Duodenal mucosa (tissue), 2 donors: ENCODE measurements at regions not wholly inside any gene's neighbourhood (a gene's known extent, or its start where the extent isn't known, plus 50 kb on each side); places are given as distances from the start of the nearest gene placed in this dataset.

Source experiments
- H3K27ac ChIP-seq: one replicate; pipeline ENCODE4 v1.7.0; 2013; ENCODE audit warnings: low read depth, low read length
- H3K27me3 ChIP-seq, 2 donors: one replicate each; pipeline ENCODE4 v1.7.0; 2013; ENCODE audit warnings: low read length in 2 of 2, control low read depth in 1 of 2; ENCODE audit not compliant: insufficient read depth in 2 of 2, control insufficient read depth in 1 of 2
- H3K36me3 ChIP-seq, 2 donors: one replicate each; pipeline ENCODE4 v1.7.0; 2013; ENCODE audit warnings: low read length in 2 of 2, control low read depth in 1 of 2; ENCODE audit not compliant: insufficient read depth in 2 of 2, control insufficient read depth in 1 of 2
- H3K4me1 ChIP-seq, 2 donors: one replicate each; pipeline ENCODE4 v1.7.0; 2013; ENCODE audit warnings: low read length in 2 of 2, control low read depth in 1 of 2; ENCODE audit not compliant: insufficient read depth in 2 of 2, control insufficient read depth in 1 of 2
- H3K4me3 ChIP-seq, 2 donors: one replicate each; pipeline ENCODE4 v1.7.0; 2013; ENCODE audit warnings: low read length in 2 of 2, low read depth in 1 of 2
- H3K9ac ChIP-seq, 2 donors: one replicate each; pipeline ENCODE4 v1.7.0; 2013; ENCODE audit warnings: low read length in 2 of 2, low read depth in 1 of 2
- H3K9me3 ChIP-seq, 2 donors: one replicate each; pipeline ENCODE4 v1.7.0; 2013; ENCODE audit warnings: low read length in 2 of 2, control low read depth in 1 of 2; ENCODE audit not compliant: control insufficient read depth in 1 of 2

GRCh38 chr6:102474041-102474807 lies 1080.7 kb downstream of the GRIK2 start:
- no peaks in the 10 kb centered on the region for H3K36me3 ChIP-seq
- no peak overlapping the region for H3K9ac ChIP-seq
- peaks cover 0 to 10% of the 10 kb centered on the region in 2 donors for H3K9me3 ChIP-seq
- H3K27ac ChIP-seq, result no peak overlapping the region
- H3K27me3 ChIP-seq, result no peaks in the 10 kb centered on the region
- H3K4me3 ChIP-seq, result no peak overlapping the region
- no peaks in the 10 kb centered on the region for H3K4me1 ChIP-seq

GRCh38 chr6:102458990-102459389 lies 1065.5 kb downstream of the GRIK2 start:
- H3K4me1 ChIP-seq, result no peaks in the 10 kb centered on the region
- no peak overlapping the region for H3K4me3 ChIP-seq
- no peaks in the 10 kb centered on the region for H3K36me3 ChIP-seq
- no peak overlapping the region for H3K9ac ChIP-seq
- no peak overlapping the region for H3K27ac ChIP-seq
- H3K9me3 ChIP-seq, result peaks cover 0 to 5% of the 10 kb centered on the region in 2 donors
- H3K27me3 ChIP-seq, result no peaks in the 10 kb centered on the region

GRCh38 chr6:102438171-102438570 lies 1044.7 kb downstream of the GRIK2 start:
- no peaks in the 10 kb centered on the region for H3K27me3 ChIP-seq
- H3K4me3 ChIP-seq, result no peak overlapping the region
- H3K4me1 ChIP-seq, result no peaks in the 10 kb centered on the region
- no peaks in the 10 kb centered on the region for H3K9me3 ChIP-seq
- no peak overlapping the region for H3K27ac ChIP-seq
- H3K9ac ChIP-seq, result no peak overlapping the region
- no peaks in the 10 kb centered on the region for H3K36me3 ChIP-seq

GRCh38 chr6:102417368-102417998 lies 1024.0 kb downstream of the GRIK2 start:
- Histone ChIP-seq H3K4me1 (no peaks in the 10 kb centered on the region), H3K4me3 (no peak overlapping the region), H3K9me3 (peaks cover 0 to 9% of the 10 kb centered on the region in 2 donors), H3K36me3 (no peaks in the 10 kb centered on the region), H3K9ac (no peak overlapping the region), H3K27ac (no peak overlapping the region), H3K27me3 (no peaks in the 10 kb centered on the region)

- no peaks in the 10 kb centered on the region for H3K36me3 ChIP-seq
- no peak overlapping the region for H3K4me3 ChIP-seq
- H3K27me3 ChIP-seq, result no peaks in the 10 kb centered on the region
- no peaks in the 10 kb centered on the region for H3K4me1 ChIP-seq
- H3K9me3 ChIP-seq, result peaks cover 0 to 8% of the 10 kb centered on the region in 2 donors
- H3K27ac ChIP-seq, result no peak overlapping the region
- no peak overlapping the region for H3K9ac ChIP-seq
Measured at GRCh38 chr6:102415891-102416290, 1022.4 kb downstream of the GRIK2 start.

GRCh38 chr6:102411796-102412195 lies 1018.3 kb downstream of the GRIK2 start:
- H3K9me3 ChIP-seq, result no peaks in the 10 kb centered on the region
- H3K27me3 ChIP-seq, result no peaks in the 10 kb centered on the region

GRCh38 chr6:102407886-102408741 lies 1014.6 kb downstream of the GRIK2 start:
- Histone ChIP-seq H3K27ac (no peak overlapping the region), H3K27me3 (no peaks in the 10 kb centered on the region), H3K36me3 (no peaks in the 10 kb centered on the region), H3K4me1 (no peaks in the 10 kb centered on the region), H3K4me3 (no peak overlapping the region), H3K9ac (no peak overlapping the region), H3K9me3 (no peaks in the 10 kb centered on the region)

More at GRCh38 chr6:102411796-102412195, 1018.3 kb downstream of the GRIK2 start:
- Histone ChIP-seq H3K9ac (no peak overlapping the region), H3K27ac (no peak overlapping the region), H3K36me3 (no peaks in the 10 kb centered on the region), H3K4me1 (no peaks in the 10 kb centered on the region), H3K4me3 (no peak overlapping the region)

- H3K4me3 ChIP-seq, result no peak overlapping the region
- no peaks in the 10 kb centered on the region for H3K27me3 ChIP-seq
- no peak overlapping the region for H3K9ac ChIP-seq
- H3K27ac ChIP-seq, result no peak overlapping the region
- no peaks in the 10 kb centered on the region for H3K9me3 ChIP-seq
- H3K4me1 ChIP-seq, result no peaks in the 10 kb centered on the region
- H3K36me3 ChIP-seq, result no peaks in the 10 kb centered on the region
Measured at GRCh38 chr6:102405860-102406259, 1012.4 kb downstream of the GRIK2 start.

- H3K4me3 ChIP-seq, result no peak overlapping the region
- H3K27me3 ChIP-seq, result no peaks in the 10 kb centered on the region
- H3K27ac ChIP-seq, result no peak overlapping the region
- no peak overlapping the region for H3K9ac ChIP-seq
- H3K9me3 ChIP-seq, result no peaks in the 10 kb centered on the region
- no peaks in the 10 kb centered on the region for H3K4me1 ChIP-seq
- no peaks in the 10 kb centered on the region for H3K36me3 ChIP-seq
Measured at GRCh38 chr6:102402635-102403329, 1009.3 kb downstream of the GRIK2 start.
